Immature natural killer cell (primary cell): ENCODE measurements at regions not wholly inside any gene's neighbourhood (a gene's known extent, or its start where the extent isn't known, plus 50 kb on each side); places are given as distances from the start of the nearest gene placed in this dataset.
"Not testable (repeated sequence)": the region's sequence is repeated elsewhere in the genome, so short reads cannot be mapped to it uniquely, and the experiment has no call there.

Experiments used
- DNase-seq, 3 donors: peaks; one replicate each; pipeline ENCODE4 v3.0.0; 2022; ENCODE audit warnings: mixed read lengths in 1 of 3
- H3K27ac Mint-ChIP-seq, 6 donors: one replicate each; pipeline ENCODE4 v1.8.0; 2020; ENCODE audit warnings: mixed read lengths in 6 of 6, mild to moderate bottlenecking in 5 of 6, inconsistent platforms in 4 of 6, moderate library complexity in 3 of 6
- H3K27me3 Mint-ChIP-seq, 3 donors: one replicate each; pipeline ENCODE4 v1.8.0; 2020 to 2021; ENCODE audit warnings: low read depth in 3 of 3, mild to moderate bottlenecking in 3 of 3, mixed read lengths in 3 of 3, moderate library complexity in 3 of 3, inconsistent platforms in 1 of 3
- H3K36me3 Mint-ChIP-seq, 3 donors: one replicate each; pipeline ENCODE4 v1.8.0; 2020; ENCODE audit warnings: mixed read lengths in 3 of 3, inconsistent platforms in 2 of 3, mild to moderate bottlenecking in 2 of 3
- H3K4me1 Mint-ChIP-seq, 2 donors: one replicate each; pipeline ENCODE4 v1.8.0; 2020; ENCODE audit warnings: inconsistent platforms in 2 of 2, mild to moderate bottlenecking in 2 of 2, mixed read lengths in 2 of 2, moderate library complexity in 1 of 2
- H3K4me3 Mint-ChIP-seq, 5 donors: one replicate each; pipeline ENCODE4 v1.8.0; 2020; ENCODE audit warnings: mild to moderate bottlenecking in 5 of 5, mixed read lengths in 5 of 5, inconsistent platforms in 3 of 5, moderate library complexity in 3 of 5
- H3K9me3 Mint-ChIP-seq, 6 donors: one replicate each; pipeline ENCODE4 v1.8.0; 2020; ENCODE audit warnings: mild to moderate bottlenecking in 6 of 6, mixed read lengths in 6 of 6, inconsistent platforms in 4 of 6, moderate library complexity in 3 of 6

DNA sequence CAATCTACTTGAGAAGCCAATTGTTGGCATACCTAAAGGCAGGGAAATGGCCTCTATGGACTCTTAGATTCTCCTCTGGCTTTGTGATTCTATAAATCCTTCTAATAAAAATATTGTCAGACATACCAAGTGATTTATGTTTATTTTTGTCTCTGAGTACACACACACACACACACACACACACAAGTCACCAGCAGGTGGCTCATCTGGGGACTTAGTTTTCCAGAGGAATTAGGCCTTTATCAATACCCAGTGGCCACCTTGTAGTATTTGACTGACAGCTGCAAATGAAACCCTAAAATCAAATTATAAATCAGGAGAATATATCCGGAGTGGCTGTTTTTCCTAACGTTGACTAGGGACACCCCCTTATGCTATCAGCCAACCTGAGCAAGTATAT, 258.5 kb downstream of the BRINP2 start:
- H3K4me3 Mint-ChIP-seq = no peak overlapping the region
- no peaks in the 10 kb centered on the region for H3K4me1 Mint-ChIP-seq
- H3K27me3 Mint-ChIP-seq = peaks cover 0 to 2% (median 0%) of the 10 kb centered on the region in 3 donors
- H3K36me3 Mint-ChIP-seq = no peaks in the 10 kb centered on the region
- no peak overlapping the region for H3K27ac Mint-ChIP-seq
- H3K9me3 Mint-ChIP-seq = peaks cover 0 to 13% (median 3%) of the 10 kb centered on the region in 6 donors
- DNase-seq = no peak

DNA sequence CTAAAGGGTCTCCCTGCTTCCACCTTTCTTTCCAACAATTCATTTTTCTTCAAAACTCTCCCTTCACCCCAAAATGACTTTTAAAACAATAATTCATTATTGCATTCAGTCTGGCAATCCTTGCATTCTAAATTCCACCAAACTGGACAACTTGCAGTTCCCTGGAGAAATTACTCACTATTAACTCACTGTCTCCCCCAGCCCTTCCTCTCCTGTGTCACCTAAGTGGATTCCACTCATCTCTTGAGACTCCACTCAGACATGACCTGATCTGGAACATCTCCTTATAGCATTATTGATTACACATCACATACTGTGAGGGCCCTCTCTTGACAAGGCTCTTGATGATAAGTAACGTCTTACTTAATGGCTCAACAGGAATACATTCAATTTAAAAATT, 257.1 kb downstream of the BRINP2 start:
- DNase-seq = no peak
- Mint-ChIP-seq H3K27me3 (peaks cover 0 to 2% (median 0%) of the 10 kb centered on the region in 3 donors), H3K9me3 (peaks cover 0 to 6% (median 2%) of the 10 kb centered on the region in 6 donors), H3K36me3 (no peaks in the 10 kb centered on the region), H3K4me1 (no peaks in the 10 kb centered on the region), H3K27ac (no peak overlapping the region), H3K4me3 (no peak overlapping the region)

DNA sequence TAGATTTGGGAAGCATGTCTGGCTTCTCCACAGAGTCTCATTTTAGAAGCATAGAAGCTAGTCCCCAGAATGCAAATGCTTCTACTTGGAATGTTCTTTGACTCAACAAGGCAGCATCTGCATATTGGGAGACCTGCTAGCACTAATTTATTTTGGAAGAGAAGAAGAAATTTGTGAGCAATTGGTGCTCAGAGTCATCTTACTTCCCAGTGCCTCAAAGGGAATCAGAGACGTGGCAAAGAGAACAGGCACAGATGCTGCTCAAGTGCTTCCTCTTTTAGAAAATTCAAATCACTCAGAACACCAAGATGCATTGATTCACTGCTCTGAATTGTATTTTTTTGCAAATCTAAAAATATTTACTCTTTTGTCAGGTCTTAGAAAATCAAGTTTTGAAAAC, 255.7 kb downstream of the BRINP2 start:
- H3K27me3 Mint-ChIP-seq = no peaks in the 10 kb centered on the region
- H3K36me3 Mint-ChIP-seq = no peaks in the 10 kb centered on the region
- H3K4me3 Mint-ChIP-seq = no peak overlapping the region
- peaks cover 0 to 17% (median 3%) of the 10 kb centered on the region in 6 donors for H3K9me3 Mint-ChIP-seq
- no peaks in the 10 kb centered on the region for H3K4me1 Mint-ChIP-seq
- H3K27ac Mint-ChIP-seq = no peak overlapping the region
- no peak for DNase-seq

- no peak for DNase-seq
- Mint-ChIP-seq H3K9me3 (peaks cover 0 to 14% (median 5%) of the 10 kb centered on the region in 6 donors), H3K4me3 (no peak overlapping the region), H3K27me3 (no peaks in the 10 kb centered on the region), H3K27ac (no peak overlapping the region), H3K4me1 (no peaks in the 10 kb centered on the region), H3K36me3 (no peaks in the 10 kb centered on the region)
Measured at GRCh38 chr1:177425199-177425598, 254.4 kb downstream of the BRINP2 start.

DNA sequence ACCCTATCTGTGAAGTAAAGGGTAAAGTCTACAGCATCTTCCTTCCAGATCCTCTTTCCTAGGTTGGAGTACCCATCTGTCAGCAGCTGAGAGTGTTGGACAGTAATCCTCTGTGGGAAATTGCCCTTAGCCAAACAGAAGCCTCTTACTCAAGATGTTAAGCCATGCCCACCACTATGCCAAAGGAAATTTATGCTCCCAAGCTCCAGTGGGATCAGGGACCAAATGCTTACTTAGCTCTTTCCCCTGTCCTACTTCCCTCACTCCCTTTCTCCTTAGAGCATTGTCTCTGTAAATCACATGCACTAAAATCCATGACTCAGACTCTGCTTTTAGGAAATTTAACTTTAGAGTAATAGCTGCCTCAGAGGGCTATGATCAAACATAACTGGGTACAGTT, 254.0 kb downstream of the BRINP2 start:
- H3K4me1 Mint-ChIP-seq = no peaks in the 10 kb centered on the region
- H3K36me3 Mint-ChIP-seq = no peaks in the 10 kb centered on the region
- no peaks in the 10 kb centered on the region for H3K27me3 Mint-ChIP-seq
- no peak overlapping the region for H3K27ac Mint-ChIP-seq
- no peak overlapping the region for H3K4me3 Mint-ChIP-seq
- peaks cover 0 to 12% (median 5%) of the 10 kb centered on the region in 6 donors for H3K9me3 Mint-ChIP-seq
- DNase-seq = no peak

- no peak overlapping the region for H3K4me3 Mint-ChIP-seq
- H3K36me3 Mint-ChIP-seq = no peaks in the 10 kb centered on the region
- no peaks in the 10 kb centered on the region for H3K4me1 Mint-ChIP-seq
- no peak for DNase-seq
- H3K9me3 Mint-ChIP-seq = peaks cover 0 to 12% (median 5%) of the 10 kb centered on the region in 6 donors
- H3K27me3 Mint-ChIP-seq = no peaks in the 10 kb centered on the region
- no peak overlapping the region for H3K27ac Mint-ChIP-seq
Measured at GRCh38 chr1:177423090-177423489, 252.3 kb downstream of the BRINP2 start.

GRCh38 chr1:177413982-177414596, 243.3 kb downstream of the BRINP2 start:
- H3K27ac Mint-ChIP-seq = no peak overlapping the region
- no peaks in the 10 kb centered on the region for H3K4me1 Mint-ChIP-seq
- H3K36me3 Mint-ChIP-seq = no peaks in the 10 kb centered on the region
- DNase-seq = no peak
- peaks cover 0 to 1% (median 0%) of the 10 kb centered on the region in 3 donors for H3K27me3 Mint-ChIP-seq
- peaks cover 0 to 9% (median 5%) of the 10 kb centered on the region in 6 donors for H3K9me3 Mint-ChIP-seq
- no peak overlapping the region for H3K4me3 Mint-ChIP-seq

GRCh38 chr1:177411381-177411780, 240.6 kb downstream of the BRINP2 start:
- DNase-seq = no peak
- H3K27ac Mint-ChIP-seq = no peak overlapping the region
- peaks cover 11 to 19% (median 16%) of the 10 kb centered on the region in 6 donors for H3K9me3 Mint-ChIP-seq
- H3K4me3 Mint-ChIP-seq = no peak overlapping the region
- peaks cover 0 to 5% (median 0%) of the 10 kb centered on the region in 3 donors for H3K36me3 Mint-ChIP-seq
- H3K27me3 Mint-ChIP-seq = peaks cover 0 to 1% (median 0%) of the 10 kb centered on the region in 3 donors
- H3K4me1 Mint-ChIP-seq = no peaks in the 10 kb centered on the region

DNA sequence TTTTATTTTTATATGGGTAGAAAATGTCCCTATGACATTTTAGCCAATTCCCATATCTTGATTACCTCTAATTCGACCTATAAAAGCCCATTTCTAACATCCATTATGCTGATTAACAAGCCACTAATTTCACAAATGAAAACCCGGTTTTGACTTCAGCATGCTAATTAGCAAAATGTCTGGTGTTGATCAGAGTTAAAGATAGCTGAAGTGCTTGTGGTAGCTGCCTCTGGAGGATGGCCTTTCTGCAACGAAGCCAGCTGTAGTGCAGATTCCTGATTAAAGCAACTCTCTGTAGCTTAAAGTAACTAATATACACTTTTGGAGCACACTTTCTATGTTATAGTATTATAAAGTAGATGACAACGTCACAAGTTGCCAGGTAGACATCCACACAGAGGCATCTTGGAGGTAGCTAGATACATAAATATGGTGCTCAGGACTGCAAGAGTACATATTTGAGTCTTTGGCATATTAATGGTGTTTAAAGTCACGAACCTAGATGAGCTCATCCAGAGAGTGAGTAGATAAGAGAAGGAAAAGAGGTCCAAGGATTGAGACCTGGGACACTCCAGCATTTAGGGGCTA, 239.5 kb downstream of the BRINP2 start:
- Mint-ChIP-seq H3K27me3 (peaks cover 0 to 1% (median 0%) of the 10 kb centered on the region in 3 donors), H3K36me3 (peaks cover 0 to 5% (median 0%) of the 10 kb centered on the region in 3 donors), H3K4me3 (no peak overlapping the region), H3K27ac (no peak overlapping the region), H3K9me3 (peaks cover 11 to 17% (median 15%) of the 10 kb centered on the region in 6 donors), H3K4me1 (no peaks in the 10 kb centered on the region)
- no peak for DNase-seq

GRCh38 chr1:177406323-177406722, 235.6 kb downstream of the BRINP2 start:
- not testable (repeated sequence) for H3K36me3 Mint-ChIP-seq, H3K27ac Mint-ChIP-seq, H3K4me1 Mint-ChIP-seq

GRCh38 chr1:177392336-177392735, 221.6 kb downstream of the BRINP2 start:
- H3K4me1 Mint-ChIP-seq = no peaks in the 10 kb centered on the region
- no peak for DNase-seq
- H3K27ac Mint-ChIP-seq = no peak overlapping the region
- H3K9me3 Mint-ChIP-seq = peaks cover 2 to 42% (median 11%) of the 10 kb centered on the region in 6 donors
- no peaks in the 10 kb centered on the region for H3K36me3 Mint-ChIP-seq
- no peak overlapping the region for H3K4me3 Mint-ChIP-seq
- peaks cover 0 to 2% (median 1%) of the 10 kb centered on the region in 3 donors for H3K27me3 Mint-ChIP-seq

More at GRCh38 chr1:177406323-177406722, 235.6 kb downstream of the BRINP2 start:
- H3K9me3 Mint-ChIP-seq = peaks cover 9 to 17% (median 14%) of the 10 kb centered on the region in 6 donors
- H3K27me3 Mint-ChIP-seq, DNase-seq, H3K4me3 Mint-ChIP-seq: not testable (repeated sequence)

- no peak overlapping the region for H3K27ac Mint-ChIP-seq
- H3K4me3 Mint-ChIP-seq = no peak overlapping the region
- DNase-seq = no peak
- H3K9me3 Mint-ChIP-seq = peaks cover 5 to 24% (median 10%) of the 10 kb centered on the region in 6 donors
- no peaks in the 10 kb centered on the region for H3K36me3 Mint-ChIP-seq
- peaks cover 0 to 2% (median 1%) of the 10 kb centered on the region in 3 donors for H3K27me3 Mint-ChIP-seq
- H3K4me1 Mint-ChIP-seq = no peaks in the 10 kb centered on the region
Measured at GRCh38 chr1:177385760-177386698, 215.3 kb downstream of the BRINP2 start.

DNA sequence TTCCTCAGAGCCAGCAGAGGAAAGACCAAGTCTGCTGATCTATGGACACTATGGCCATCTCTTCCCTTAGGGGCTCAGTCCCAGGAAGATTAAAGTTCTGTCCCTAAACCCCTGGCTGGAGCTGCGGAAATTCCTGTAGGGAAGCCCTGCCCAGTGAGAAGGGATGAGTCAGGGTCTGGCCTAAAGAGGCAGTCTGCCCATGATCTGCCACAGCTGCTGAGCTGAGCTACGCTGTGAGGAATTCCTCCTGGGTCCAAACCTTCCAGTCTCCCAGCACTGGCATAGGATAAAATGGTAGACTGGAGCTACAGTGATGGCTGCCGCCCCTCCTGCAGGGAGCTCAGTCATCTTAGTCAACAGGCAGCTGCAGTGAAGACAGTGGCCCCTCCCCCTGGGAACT, 213.7 kb downstream of the BRINP2 start:
- no peak overlapping the region for H3K4me3 Mint-ChIP-seq
- peaks cover 5 to 18% (median 10%) of the 10 kb centered on the region in 6 donors for H3K9me3 Mint-ChIP-seq
- no peak overlapping the region for H3K27ac Mint-ChIP-seq
- H3K27me3 Mint-ChIP-seq = peaks cover 0 to 4% (median 0%) of the 10 kb centered on the region in 3 donors
- no peak for DNase-seq
- H3K4me1 Mint-ChIP-seq = no peaks in the 10 kb centered on the region
- H3K36me3 Mint-ChIP-seq = no peaks in the 10 kb centered on the region

GRCh38 chr1:177383715-177384114, 213.0 kb downstream of the BRINP2 start:
- no peak overlapping the region for H3K27ac Mint-ChIP-seq

More at GRCh38 chr1:177383715-177384114, 213.0 kb downstream of the BRINP2 start:
- Mint-ChIP-seq H3K4me1 (no peaks in the 10 kb centered on the region), H3K4me3 (no peak overlapping the region), H3K9me3 (peaks cover 5 to 24% (median 11%) of the 10 kb centered on the region in 6 donors), H3K36me3 (no peaks in the 10 kb centered on the region), H3K27me3 (peaks cover 0 to 3% (median 0%) of the 10 kb centered on the region in 3 donors)
- DNase-seq = no peak
